HG02884 (cell line): ENCODE measurements at regions not wholly inside any gene's neighbourhood (a gene's known extent, or its start where the extent isn't known, plus 50 kb on each side); places are given as distances from the start of the nearest gene placed in this dataset.

ENCODE experiments used
- ATAC-seq: cut with Tn5 transposase; IDR thresholded peaks from one replicate; pipeline ENCODE4 v1.9.1; 2021; ENCODE audit warnings: mild to moderate bottlenecking, moderate library complexity; ENCODE audit not compliant: unreplicated experiment

DNA sequence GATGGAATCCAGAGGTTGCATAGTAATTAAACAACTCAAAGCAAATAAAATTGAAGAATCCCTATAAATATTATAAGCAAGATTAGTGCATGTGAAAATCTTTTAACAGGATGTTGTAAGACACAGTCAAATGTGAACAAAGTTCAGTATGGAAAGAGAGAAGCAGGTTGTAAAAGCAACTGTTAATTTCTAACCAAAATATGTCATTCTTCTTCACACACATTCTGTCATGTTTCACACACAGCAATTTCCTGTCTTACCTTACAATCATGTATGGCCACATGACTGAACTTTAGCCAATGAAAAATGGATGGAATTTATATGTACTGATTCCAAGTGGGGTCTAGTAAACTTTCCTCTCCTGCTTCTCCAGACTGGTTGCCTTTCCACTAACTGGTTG lies 527.7 kb upstream of the TMPRSS15 start:
- ATAC-seq = no peak

DNA sequence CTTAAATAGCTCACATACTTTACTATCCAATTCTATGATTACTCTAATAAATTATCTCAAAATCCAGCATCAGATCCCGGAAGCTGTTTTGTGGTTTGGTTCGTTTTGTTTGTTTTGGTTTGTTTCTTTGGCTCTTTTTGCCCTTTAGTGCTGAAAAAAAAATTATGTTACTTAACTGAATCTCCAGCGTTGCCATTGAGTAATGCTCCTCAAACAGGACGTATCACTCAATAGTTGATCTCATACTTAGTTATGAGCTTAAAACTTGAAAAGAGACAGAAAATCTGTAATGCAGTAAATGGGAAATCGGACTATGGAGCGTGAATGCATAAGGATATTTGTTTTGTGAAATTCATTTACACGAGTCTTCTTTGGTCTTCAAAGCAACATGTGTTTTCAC lies 533.8 kb upstream of the TMPRSS15 start:
- no peak for ATAC-seq

DNA sequence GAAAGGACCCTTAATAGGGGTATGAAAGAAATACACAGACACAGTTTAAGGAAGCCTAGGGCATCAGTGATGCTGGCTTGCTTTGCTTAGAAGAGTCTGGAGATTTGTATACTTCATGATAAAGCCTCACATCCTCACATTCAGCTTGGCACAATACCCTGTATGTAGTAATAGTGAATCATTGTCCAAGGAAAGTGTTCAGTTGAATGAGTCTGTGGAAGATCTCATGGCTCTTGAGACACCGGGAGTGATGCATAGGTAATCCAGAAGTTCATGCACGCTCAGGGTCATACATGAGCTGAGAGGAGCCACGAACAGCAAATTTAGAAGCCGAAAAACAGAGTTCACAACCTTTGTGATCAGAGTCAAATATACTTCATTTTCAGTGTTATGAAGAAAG lies 537.2 kb upstream of the TMPRSS15 start:
- ATAC-seq = no peak

DNA sequence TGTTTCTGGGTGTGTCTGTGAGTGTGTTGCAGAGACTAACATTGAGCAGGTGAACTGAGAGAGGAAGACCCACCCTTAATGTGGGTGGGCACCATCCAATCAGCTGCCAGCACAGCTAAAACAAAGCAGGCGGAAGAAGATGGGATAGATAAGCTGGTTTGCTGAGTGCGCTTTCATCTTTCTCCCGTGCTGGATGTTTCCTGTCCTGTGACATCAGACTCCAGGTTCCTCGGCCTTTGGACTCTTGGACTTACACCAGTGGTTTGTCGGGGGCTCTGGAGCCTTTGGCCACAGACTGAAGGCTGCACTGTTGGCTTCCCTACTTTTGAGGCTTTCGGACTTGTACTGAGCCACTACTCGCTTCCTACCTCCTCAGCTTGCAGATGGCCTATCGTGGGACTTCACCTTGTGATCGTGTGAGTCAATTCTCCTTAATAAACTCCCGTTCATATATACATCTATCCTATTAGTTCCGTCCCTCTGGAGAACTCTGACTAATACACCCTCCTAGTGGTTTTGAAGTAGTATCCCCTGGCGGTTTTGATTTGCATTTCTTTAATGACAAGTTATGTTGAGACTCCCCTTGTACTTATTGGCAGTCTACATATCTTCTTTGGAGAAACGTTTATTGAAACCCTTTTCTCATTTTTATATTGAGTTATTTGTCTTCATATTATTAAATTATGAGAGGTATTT lies 546.6 kb upstream of the TMPRSS15 start:
- ATAC-seq = no peak

GRCh38 chr21:18951271-18952038 lies 547.9 kb upstream of the TMPRSS15 start:
- no peak for ATAC-seq

DNA sequence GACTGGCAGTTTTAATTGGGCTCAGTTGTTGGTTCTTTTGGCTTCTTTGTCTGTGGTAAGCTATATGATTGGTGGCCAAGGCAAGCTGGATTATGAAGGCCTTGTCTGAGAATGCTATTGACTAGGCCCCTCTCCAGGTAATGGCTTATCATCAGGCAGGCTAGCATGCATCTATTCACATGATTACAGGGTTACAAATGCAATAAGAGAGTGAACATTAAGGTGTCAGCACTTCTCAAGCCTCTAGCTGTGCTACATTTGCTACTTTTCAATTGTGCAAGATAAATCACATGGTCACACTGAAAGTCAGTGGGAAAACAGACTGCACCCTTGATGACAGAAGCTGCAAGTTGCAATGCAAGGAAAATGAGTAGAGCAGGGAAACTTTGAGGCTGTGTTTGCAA lies 550.9 kb upstream of the TMPRSS15 start:
- ATAC-seq = no peak

GRCh38 chr21:18959817-18960216 lies 556.2 kb upstream of the TMPRSS15 start:
- ATAC-seq = no peak

DNA sequence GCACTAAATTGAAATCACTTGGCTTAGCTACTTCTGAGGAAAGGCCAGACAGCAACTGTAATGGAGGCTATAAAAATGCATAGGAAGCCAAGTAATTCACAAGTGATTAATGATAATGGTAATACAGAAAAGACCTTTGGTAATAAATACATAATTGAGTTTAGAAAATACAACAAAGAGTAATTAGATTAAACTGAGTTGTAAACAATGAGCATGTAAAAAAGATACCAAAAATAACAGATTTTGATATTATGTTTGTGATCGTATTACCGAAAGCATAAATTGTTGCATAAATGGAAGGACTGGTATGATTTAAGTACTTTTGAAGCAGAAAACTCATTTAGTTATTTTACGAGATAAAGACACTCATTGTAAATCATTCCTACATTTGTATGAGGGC lies 556.7 kb upstream of the TMPRSS15 start:
- no peak for ATAC-seq

GRCh38 chr21:18970416-18970815 lies 566.8 kb upstream of the TMPRSS15 start:
- ATAC-seq = no peak

DNA sequence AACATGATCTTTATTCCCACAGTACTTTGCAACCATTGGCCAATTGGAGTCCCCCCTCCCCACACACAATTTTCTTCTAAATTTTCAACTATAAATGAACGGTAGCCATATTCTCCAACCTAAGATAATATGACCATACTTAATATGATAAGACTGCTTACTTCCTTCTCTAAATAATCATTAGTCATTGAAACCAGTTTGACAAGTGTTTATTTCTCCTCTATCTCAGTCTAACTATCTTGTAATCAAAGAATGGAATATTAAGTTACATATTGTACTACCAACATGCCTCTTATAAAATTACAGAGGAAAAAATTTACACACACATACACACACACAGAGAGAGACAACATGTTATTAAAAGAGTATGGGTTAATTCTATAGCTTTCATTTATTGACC lies 567.4 kb upstream of the TMPRSS15 start:
- no peak for ATAC-seq

- no peak for ATAC-seq
Measured at GRCh38 chr21:18985584-18985983, 582.0 kb upstream of the TMPRSS15 start.

- ATAC-seq = no peak
Measured at GRCh38 chr21:18986197-18986596, 582.6 kb upstream of the TMPRSS15 start.

DNA sequence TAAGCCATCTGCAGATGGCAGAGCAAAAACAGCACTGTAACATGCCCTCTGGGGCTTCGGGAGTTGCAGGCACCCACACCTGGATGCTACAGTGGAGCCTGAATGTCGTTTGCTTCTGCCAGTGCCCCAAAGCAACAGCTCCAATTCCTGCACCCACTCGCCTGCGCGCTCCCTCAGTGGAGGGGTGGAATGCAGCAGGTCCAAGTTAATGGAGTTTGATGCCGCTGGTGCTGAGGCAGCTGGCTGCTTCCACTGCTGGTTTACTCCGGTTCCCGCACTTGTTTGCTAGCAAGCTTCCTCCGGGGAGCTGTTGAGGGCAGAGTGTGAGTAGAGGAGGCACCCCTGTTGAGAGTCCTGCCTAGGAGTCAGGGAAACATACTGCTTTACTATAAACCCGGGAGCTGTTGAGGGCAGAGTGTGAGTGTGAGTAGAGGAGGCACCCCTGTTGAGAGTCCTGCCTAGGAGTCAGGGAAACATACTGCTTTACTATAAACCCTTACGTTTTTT lies 584.0 kb upstream of the TMPRSS15 start:
- no peak for ATAC-seq

DNA sequence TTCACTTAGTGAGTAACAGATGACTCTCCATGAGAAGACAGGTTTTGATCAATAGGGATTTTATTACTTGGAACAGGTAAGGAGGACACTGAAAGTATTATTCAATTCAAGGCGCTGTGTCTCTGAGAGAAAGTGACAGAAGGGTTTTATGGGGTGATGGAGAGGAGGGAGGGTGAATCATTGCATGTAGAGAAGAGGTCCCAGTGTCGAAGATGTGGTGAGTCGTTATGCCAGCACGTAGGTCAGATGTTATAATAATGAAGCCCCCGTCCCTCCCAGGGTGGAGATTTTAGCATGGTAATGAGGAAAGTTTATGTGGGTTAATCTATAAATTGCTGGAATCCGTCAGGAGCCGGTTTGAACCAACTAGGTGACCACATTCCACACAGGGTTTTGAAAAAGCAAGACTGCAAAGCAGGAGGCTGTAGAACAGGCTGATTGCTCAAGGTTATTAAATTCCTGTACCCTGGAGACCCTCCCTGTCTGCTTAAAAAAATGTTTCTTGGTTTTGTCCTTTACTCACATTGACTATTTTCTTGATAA lies 586.4 kb upstream of the TMPRSS15 start:
- no peak for ATAC-seq

GRCh38 chr21:18991846-18992245 lies 588.3 kb upstream of the TMPRSS15 start:
- ATAC-seq = no peak

DNA sequence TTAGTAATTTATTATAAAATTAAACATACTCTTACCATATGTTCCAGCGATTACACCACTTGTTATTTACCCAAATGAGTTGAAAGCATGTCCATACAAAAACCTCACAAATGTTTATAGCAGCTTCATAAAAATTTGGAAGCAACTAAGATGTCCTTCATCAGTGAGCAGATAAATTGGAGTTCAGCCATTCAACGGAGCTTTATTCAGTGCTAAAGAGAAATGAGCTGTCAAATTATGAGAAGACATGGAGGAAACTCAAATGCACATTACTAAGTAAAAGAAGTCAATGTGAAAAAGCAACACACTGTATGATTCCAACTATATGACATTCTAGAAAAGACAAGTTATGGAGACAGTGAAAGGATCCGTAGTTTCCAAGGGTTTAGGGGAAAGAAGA lies 606.7 kb upstream of the TMPRSS15 start:
- no peak for ATAC-seq

DNA sequence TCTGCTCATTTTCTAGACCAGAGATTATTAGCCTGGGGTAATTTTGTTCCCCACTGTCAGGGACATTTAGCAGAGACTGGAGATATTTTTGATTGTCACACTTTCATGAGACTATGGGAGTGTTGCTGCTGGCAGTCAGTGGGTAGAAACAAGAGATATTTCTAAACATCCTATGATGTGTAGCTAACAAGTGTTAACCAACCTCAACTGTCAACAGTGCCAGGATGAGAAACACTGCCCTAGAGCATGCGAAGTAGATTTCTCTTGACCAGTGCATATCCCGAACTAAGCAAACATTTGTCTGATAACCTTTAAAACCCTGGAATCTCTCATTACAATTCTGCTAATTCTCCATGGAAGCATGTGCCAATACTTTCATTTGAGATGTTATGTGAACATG lies 607.4 kb upstream of the TMPRSS15 start:
- ATAC-seq = no peak

GRCh38 chr21:19011451-19011850 lies 607.9 kb upstream of the TMPRSS15 start:
- ATAC-seq = no peak

DNA sequence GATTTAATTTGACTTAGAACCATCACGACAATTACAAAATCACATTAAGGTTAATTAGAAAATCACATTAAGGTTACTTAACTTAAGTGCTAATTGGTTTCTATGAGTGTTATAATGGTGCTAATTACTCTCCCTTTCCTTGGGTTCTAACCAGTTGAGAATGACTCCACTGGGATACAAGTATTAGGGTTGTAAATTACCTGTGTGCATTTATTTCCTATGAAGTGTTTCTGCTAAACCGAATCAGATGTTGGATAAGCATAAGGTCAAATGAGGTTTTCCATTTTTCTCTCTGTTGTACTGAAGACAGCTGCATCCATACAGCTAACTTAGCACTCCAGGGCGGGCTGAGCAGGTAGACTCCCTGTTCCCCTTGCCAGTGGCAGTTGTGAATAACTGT lies 610.3 kb upstream of the TMPRSS15 start:
- ATAC-seq = no peak

DNA sequence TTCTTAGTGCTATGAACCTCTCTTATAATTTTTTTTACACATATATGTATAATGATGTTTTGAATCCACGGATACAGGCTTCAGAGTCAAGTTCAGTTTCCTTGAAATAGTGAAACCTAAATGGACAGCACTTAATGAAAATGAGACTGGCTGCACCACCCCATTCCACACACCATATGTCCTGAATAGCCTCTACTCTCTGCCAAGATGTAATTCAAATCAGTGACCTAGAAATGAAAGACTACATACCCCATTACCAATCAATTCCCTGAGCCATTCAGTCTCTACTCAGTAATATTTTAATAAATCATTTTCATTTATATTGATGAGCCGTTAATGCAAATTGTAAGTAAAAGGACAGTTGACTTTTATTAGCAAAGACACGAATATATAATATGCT lies 614.9 kb upstream of the TMPRSS15 start:
- no peak for ATAC-seq

GRCh38 chr21:19022978-19023377 lies 619.4 kb upstream of the TMPRSS15 start:
- ATAC-seq = no peak

DNA sequence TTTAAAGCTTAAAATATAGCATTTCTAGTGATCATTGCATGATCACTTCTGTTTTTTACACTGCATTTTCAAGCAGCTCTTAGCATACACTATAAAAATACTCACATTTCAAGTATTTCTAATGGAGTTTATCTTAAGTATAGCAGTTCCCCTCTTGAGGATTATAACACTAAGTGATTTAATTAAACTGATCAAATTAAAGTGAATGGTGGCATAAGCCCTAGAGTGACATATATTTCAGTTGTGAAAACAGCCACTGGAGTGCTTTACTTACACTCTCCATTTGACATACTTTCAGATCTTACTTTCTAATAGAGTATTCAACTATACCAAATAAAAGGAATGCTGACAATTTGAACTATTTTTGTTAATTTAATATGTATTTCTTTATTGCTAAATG lies 623.3 kb upstream of the TMPRSS15 start:
- ATAC-seq = no peak
